ENCODE measurements at regions not wholly inside any gene's neighbourhood (a gene's known extent, or its start where the extent isn't known, plus 50 kb on each side); places are given as distances from the start of the nearest gene placed in this dataset.

- FAIRE-seq = no peak
- H3K4me3 ChIP-seq (ENCODE audit: low read depth, low read length) = no peak overlapping the region
- H3K36me3 ChIP-seq (ENCODE audit: control insufficient read depth, insufficient read depth, low read length) = no peaks in the 10 kb centered on the region
- no peak for TF ChIP-seq CTCF (IDR thresholded peaks at IDR 0.05; ENCODE audit: insufficient read depth, low read length, severe bottlenecking)
- no peak for DNase-seq (ENCODE audit: low read depth)
- no peaks in the 10 kb centered on the region for H3K27me3 ChIP-seq (ENCODE audit: control insufficient read depth, insufficient read depth, low read length)
Measured at GRCh38 chr2:3970791-3971651, 267.6 kb downstream of the DCDC2C start.

DNA sequence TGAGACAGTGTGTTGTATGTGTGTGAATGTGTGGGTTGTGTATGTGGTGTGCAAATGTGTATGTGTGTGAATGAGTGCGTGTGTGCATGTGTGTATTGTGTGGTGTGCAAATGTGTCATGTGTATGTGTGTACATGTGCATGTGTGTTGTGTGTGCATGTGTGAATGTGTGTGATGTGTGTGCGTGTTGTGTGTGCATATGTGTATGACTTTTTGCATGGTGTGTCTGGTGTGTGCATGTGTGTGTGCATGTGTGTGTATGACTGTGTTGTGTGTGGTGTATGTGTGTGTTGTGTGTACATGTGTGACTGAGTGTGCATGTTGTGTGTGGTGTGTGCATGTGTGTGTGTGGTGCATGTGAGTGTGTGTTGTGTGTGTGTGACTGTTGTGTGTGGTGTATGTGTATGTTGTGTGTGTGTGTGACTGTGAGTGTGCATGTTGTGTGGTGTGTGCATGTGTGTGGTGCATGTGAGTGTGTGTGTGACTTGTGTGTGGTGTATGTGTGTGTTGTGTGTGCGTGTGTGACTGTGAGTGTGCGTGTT, 268.3 kb downstream of the DCDC2C start:
- Histone ChIP-seq H3K27me3 (ENCODE audit: control insufficient read depth, insufficient read depth, low read length) (no peaks in the 10 kb centered on the region), H3K4me3 (ENCODE audit: low read depth, low read length) (no peak overlapping the region), H3K36me3 (ENCODE audit: control insufficient read depth, insufficient read depth, low read length) (no peaks in the 10 kb centered on the region)
- FAIRE-seq (peak; percentile 99), DNase-seq (ENCODE audit: low read depth) (no peak)
- TF ChIP-seq CTCF (IDR thresholded peaks at IDR 0.05; ENCODE audit: insufficient read depth, low read length, severe bottlenecking) = no peak

DNA sequence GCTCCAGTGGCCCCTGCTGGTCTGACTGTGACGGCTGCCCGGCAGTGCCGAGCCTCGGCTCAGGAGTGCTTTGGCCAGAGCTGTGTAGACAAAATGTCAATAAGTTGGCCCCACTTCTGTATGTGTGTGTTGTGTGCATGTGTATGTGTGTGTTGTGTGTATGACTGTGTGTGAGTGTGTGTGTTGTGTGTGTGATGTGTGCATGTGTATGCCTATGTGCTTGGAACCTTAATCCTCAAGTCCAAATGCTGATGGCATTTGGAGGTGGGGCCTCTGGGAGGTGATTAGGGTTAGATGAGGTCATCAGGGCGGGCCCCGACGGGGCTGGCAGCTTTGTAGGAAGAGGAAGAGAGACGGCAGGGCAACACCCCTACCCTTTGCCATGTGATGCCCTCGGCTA, 269.0 kb downstream of the DCDC2C start:
- Histone ChIP-seq H3K4me3 (ENCODE audit: low read depth, low read length) (no peak overlapping the region), H3K36me3 (ENCODE audit: control insufficient read depth, insufficient read depth, low read length) (no peaks in the 10 kb centered on the region), H3K27me3 (ENCODE audit: control insufficient read depth, insufficient read depth, low read length) (no peaks in the 10 kb centered on the region)
- TF ChIP-seq CTCF (IDR thresholded peaks at IDR 0.05; ENCODE audit: insufficient read depth, low read length, severe bottlenecking) = no peak
- no peak for DNase-seq (ENCODE audit: low read depth)
- no peak for FAIRE-seq

GRCh38 chr2:3974765-3975164, 271.4 kb downstream of the DCDC2C start:
- H3K36me3 ChIP-seq (ENCODE audit: control insufficient read depth, insufficient read depth, low read length) = no peaks in the 10 kb centered on the region
- TF ChIP-seq CTCF (IDR thresholded peaks at IDR 0.05; ENCODE audit: insufficient read depth, low read length, severe bottlenecking) = no peak
- no peak overlapping the region for H3K4me3 ChIP-seq (ENCODE audit: low read depth, low read length)
- DNase-seq (ENCODE audit: low read depth) (no peak), FAIRE-seq (no peak)
- no peaks in the 10 kb centered on the region for H3K27me3 ChIP-seq (ENCODE audit: control insufficient read depth, insufficient read depth, low read length)

GRCh38 chr2:3981446-3981987, 278.1 kb downstream of the DCDC2C start:
- no peak for FAIRE-seq
- no peak for TF ChIP-seq CTCF (IDR thresholded peaks at IDR 0.05; ENCODE audit: insufficient read depth, low read length, severe bottlenecking)

More at GRCh38 chr2:3981446-3981987, 278.1 kb downstream of the DCDC2C start:
- no peak for DNase-seq (ENCODE audit: low read depth)
- Histone ChIP-seq H3K27me3 (ENCODE audit: control insufficient read depth, insufficient read depth, low read length) (no peaks in the 10 kb centered on the region), H3K36me3 (ENCODE audit: control insufficient read depth, insufficient read depth, low read length) (no peaks in the 10 kb centered on the region), H3K4me3 (ENCODE audit: low read depth, low read length) (no peak overlapping the region)
